SU-DHL-6 (cell line): ENCODE measurements at regions not wholly inside any gene's neighbourhood (a gene's known extent, or its start where the extent isn't known, plus 50 kb on each side); places are given as distances from the start of the nearest gene placed in this dataset.

ENCODE experiments used
- CTCF ChIP-seq: fragments of 200-600 bp; sonication (generic); IDR thresholded peaks from one replicate; pipeline ENCODE4 v1.5.1; 2017; ENCODE audit warnings: antibody characterized with exemption, mild to moderate bottlenecking, low read length, moderate library complexity; ENCODE audit not compliant: insufficient read depth, poor library complexity, severe bottlenecking
- EZH2phosphoT487 ChIP-seq: fragments of 200-600 bp; sonication (generic), shearing (Covaris generic); conservative IDR thresholded peaks from 2 replicates; pipeline ENCODE4 v1.6.1; 2018; ENCODE audit warnings: mild to moderate bottlenecking, antibody characterized with exemption, low read length, moderate library complexity, mixed read lengths

- TF ChIP-seq CTCF (no peak), EZH2phosphoT487 (no peak)
These were observed 99.1 kb downstream of the SNX5 start for GRCh38 chr20:17869295-17869994.
